ENCODE measurements at regions not wholly inside any gene's neighbourhood (a gene's known extent, or its start where the extent isn't known, plus 50 kb on each side); places are given as distances from the start of the nearest gene placed in this dataset.

- H3K27ac ChIP-seq, result no peak overlapping the region
- TF ChIP-seq ZFX (IDR thresholded peaks at IDR 0.05) (no peak), CTCF (conservative IDR thresholded peaks at IDR 0.05) (no peak)
Measured at GRCh38 chr13:106681997-106682396, 114.1 kb upstream of the ARGLU1 start.

GRCh38 chr13:106681536-106681935, 113.6 kb upstream of the ARGLU1 start:
- no peak overlapping the region for H3K27ac ChIP-seq
- TF ChIP-seq CTCF (conservative IDR thresholded peaks at IDR 0.05), result no peak
- no peak for TF ChIP-seq ZFX (IDR thresholded peaks at IDR 0.05)

- TF ChIP-seq ZFX (IDR thresholded peaks at IDR 0.05), result no peak
- no peak for TF ChIP-seq CTCF (conservative IDR thresholded peaks at IDR 0.05)
- H3K27ac ChIP-seq, result no peak overlapping the region
Measured at GRCh38 chr13:106680796-106681472, 113.0 kb upstream of the ARGLU1 start.

- TF ChIP-seq CTCF (conservative IDR thresholded peaks at IDR 0.05) (no peak), ZFX (IDR thresholded peaks at IDR 0.05) (no peak)
- no peak overlapping the region for H3K27ac ChIP-seq
Measured at GRCh38 chr13:106678646-106679418, 110.9 kb upstream of the ARGLU1 start.

GRCh38 chr13:106675311-106675710, 107.4 kb upstream of the ARGLU1 start:
- H3K27ac ChIP-seq, result no peak overlapping the region
- TF ChIP-seq CTCF (conservative IDR thresholded peaks at IDR 0.05) (no peak), ZFX (IDR thresholded peaks at IDR 0.05) (no peak)

- TF ChIP-seq ZFX (IDR thresholded peaks at IDR 0.05) (no peak), CTCF (conservative IDR thresholded peaks at IDR 0.05) (no peak)
- H3K27ac ChIP-seq, result no peak overlapping the region
Measured at GRCh38 chr13:106660746-106661625, 93.0 kb upstream of the ARGLU1 start.

Measured in C4-2B (cell line).